ENCODE measurements at regions not wholly inside any gene's neighbourhood (a gene's known extent, or its start where the extent isn't known, plus 50 kb on each side); places are given as distances from the start of the nearest gene placed in this dataset.
"Not testable (repeated sequence)": the region's sequence is repeated elsewhere in the genome, so short reads cannot be mapped to it uniquely, and the experiment has no call there.

GRCh38 chr2:132068407-132068806 lies 93.3 kb downstream of the ANKRD30BL start:
- not testable (repeated sequence) for DNase-seq

GRCh38 chr2:132065391-132065790 lies 96.4 kb downstream of the ANKRD30BL start:
- not testable (repeated sequence) for DNase-seq

GRCh38 chr2:132039609-132040236 lies 122.0 kb downstream of the ANKRD30BL start:
- not testable (repeated sequence) for DNase-seq

- DNase-seq: not testable (repeated sequence)
Observed at GRCh38 chr2:132038883-132039235, 122.9 kb downstream of the ANKRD30BL start.

- DNase-seq: no peak
Observed at GRCh38 chr2:132038179-132038882, 123.4 kb downstream of the ANKRD30BL start.

- DNase-seq: no peak
Observed at GRCh38 chr2:132037527-132038178, 124.1 kb downstream of the ANKRD30BL start.

GRCh38 chr2:132034646-132035045 lies 127.1 kb downstream of the ANKRD30BL start:
- no peak for DNase-seq

- DNase-seq: no peak
Observed at GRCh38 chr2:132033949-132034348, 127.8 kb downstream of the ANKRD30BL start.

- no peak for DNase-seq
Observed at GRCh38 chr2:132033365-132033764, 128.4 kb downstream of the ANKRD30BL start.

- not testable (repeated sequence) for DNase-seq
Observed at GRCh38 chr2:132012046-132012445, 149.7 kb downstream of the ANKRD30BL start.

- peak in 1 of 2 donors; percentile 0 for DNase-seq
Observed at GRCh38 chr2:132009874-132010521, 151.8 kb downstream of the ANKRD30BL start.

GRCh38 chr2:132009177-132009873 lies 152.4 kb downstream of the ANKRD30BL start:
- no peak for DNase-seq

- DNase-seq: not testable (repeated sequence)
Observed at GRCh38 chr2:131990751-131991150, 171.0 kb downstream of the ANKRD30BL start.

- DNase-seq: not testable (repeated sequence)
Observed at GRCh38 chr2:131966671-131967070, 195.1 kb downstream of the ANKRD30BL start.

GRCh38 chr2:131966256-131966655 lies 195.5 kb downstream of the ANKRD30BL start:
- DNase-seq: no peak

GRCh38 chr2:131958019-131958609 lies 203.6 kb downstream of the ANKRD30BL start:
- not testable (repeated sequence) for DNase-seq

GRCh38 chr2:131948641-131949040 lies 213.1 kb downstream of the ANKRD30BL start:
- DNase-seq: not testable (repeated sequence)

GRCh38 chr2:131923287-131923686 lies 238.5 kb downstream of the ANKRD30BL start:
- DNase-seq: not testable (repeated sequence)

GRCh38 chr2:131922854-131923253 lies 238.9 kb downstream of the ANKRD30BL start:
- not testable (repeated sequence) for DNase-seq

Data from stimulated activated CD4-positive, alpha-beta T cell treated with anti-CD3 and anti-CD28 coated beads, Interleukin-2, amount 100 ng/mL, for 24 hours (primary cell).